NCI-H2029 treated with DMSO at 0.1 percent for 48 hours (cell line): ENCODE measurements at regions not wholly inside any gene's neighbourhood (a gene's known extent, or its start where the extent isn't known, plus 50 kb on each side); places are given as distances from the start of the nearest gene placed in this dataset.
"Not testable (repeated sequence)": the region's sequence is repeated elsewhere in the genome, so short reads cannot be mapped to it uniquely, and the experiment has no call there.

ENCODE experiments used
- DNase-seq: peaks from one replicate; lab custom pipeline; 2025; lab: John Stamatoyannopoulos, UW

GRCh38 chr4:103853627-103854026, 133.8 kb upstream of the TACR3 start:
- no peak for DNase-seq

- no peak for DNase-seq
Observed at GRCh38 chr4:103853146-103853545, 133.4 kb upstream of the TACR3 start.

- no peak for DNase-seq
Observed at GRCh38 chr4:103845075-103845474, 125.3 kb upstream of the TACR3 start.

GRCh38 chr4:103842637-103843239, 123.0 kb upstream of the TACR3 start:
- DNase-seq, result no peak

GRCh38 chr4:103842076-103842475, 122.3 kb upstream of the TACR3 start:
- no peak for DNase-seq

- DNase-seq, result not testable (repeated sequence)
Observed at GRCh38 chr4:103810308-103810707, 90.5 kb upstream of the TACR3 start.

- no peak for DNase-seq
Observed at GRCh38 chr4:103802766-103803165, 83.0 kb upstream of the TACR3 start.

GRCh38 chr4:103787057-103787456, 67.3 kb upstream of the TACR3 start:
- DNase-seq, result no peak

GRCh38 chr4:103786593-103786992, 66.8 kb upstream of the TACR3 start:
- DNase-seq, result no peak

- peak; percentile 40 for DNase-seq
Observed at GRCh38 chr4:103786014-103786413, 66.2 kb upstream of the TACR3 start.

GRCh38 chr4:103778221-103778620, 58.4 kb upstream of the TACR3 start:
- DNase-seq, result no peak

- no peak for DNase-seq
Observed at GRCh38 chr4:103774326-103774825, 54.6 kb upstream of the TACR3 start.

- DNase-seq, result no peak
Observed at GRCh38 chr4:103773691-103774231, 54.0 kb upstream of the TACR3 start.
